AG04450 (cell line): ENCODE measurements at regions not wholly inside any gene's neighbourhood (a gene's known extent, or its start where the extent isn't known, plus 50 kb on each side); places are given as distances from the start of the nearest gene placed in this dataset.

ENCODE experiments used
- CTCF ChIA-PET: fragments of 300-600, 350-600 bp; formaldehyde crosslinking; extraction: SDS; loops from one replicate; lab custom pipeline; 2022; ENCODE audit warnings: antibody characterized with exemption, inconsistent platforms; lab: Charles Lee
- POLR2A ChIA-PET: fragments of 350-600 bp; formaldehyde crosslinking; extraction: SDS; loops from one replicate; lab custom pipeline; 2021; ENCODE audit warnings: antibody characterized with exemption, inconsistent platforms; lab: Yijun Ruan, JAX
- DNase-seq: peaks from one replicate; pipeline ENCODE4 v3.0.0-alpha.2; 2011; ENCODE audit warnings: low read depth, low spot score
- H3K27ac ChIP-seq: one replicate; pipeline ENCODE4 v1.5.1; 2012; ENCODE audit warnings: low read depth, low read length, control low read depth
- H3K27me3 ChIP-seq: one replicate; pipeline ENCODE4 v1.6.0; 2012; ENCODE audit warnings: low read length; ENCODE audit not compliant: control insufficient read depth, insufficient read depth
- H3K4me3 ChIP-seq: 2 replicates; pipeline ENCODE4 v1.5.1; 2011; ENCODE audit warnings: mild to moderate bottlenecking, low read depth, low read length, control low read depth
- H3K9me3 ChIP-seq: 2 replicates; pipeline ENCODE4 v1.5.1; 2012; ENCODE audit warnings: low read length; ENCODE audit not compliant: control insufficient read depth, insufficient read depth
- CTCF ChIP-seq: IDR thresholded peaks from 2 replicates; pipeline ENCODE4 v1.5.1; 2011; ENCODE audit warnings: low read depth, low read length, control low read depth, inconsistent platforms

GRCh38 chr9:134272302-134273023, 53.8 kb upstream of the RXRA start:
- H3K9me3 ChIP-seq = no peaks in the 10 kb centered on the region; the same call in 1 of the 2 replicates
- POLR2A ChIA-PET = no interaction called here
- H3K4me3 ChIP-seq = no peak overlapping the region
- CTCF ChIA-PET = no interaction called here
- no peak overlapping the region for H3K27ac ChIP-seq
- H3K27me3 ChIP-seq = peaks cover 46% of the 10 kb centered on the region
- DNase-seq = no peak
- TF ChIP-seq CTCF = no peak

DNA sequence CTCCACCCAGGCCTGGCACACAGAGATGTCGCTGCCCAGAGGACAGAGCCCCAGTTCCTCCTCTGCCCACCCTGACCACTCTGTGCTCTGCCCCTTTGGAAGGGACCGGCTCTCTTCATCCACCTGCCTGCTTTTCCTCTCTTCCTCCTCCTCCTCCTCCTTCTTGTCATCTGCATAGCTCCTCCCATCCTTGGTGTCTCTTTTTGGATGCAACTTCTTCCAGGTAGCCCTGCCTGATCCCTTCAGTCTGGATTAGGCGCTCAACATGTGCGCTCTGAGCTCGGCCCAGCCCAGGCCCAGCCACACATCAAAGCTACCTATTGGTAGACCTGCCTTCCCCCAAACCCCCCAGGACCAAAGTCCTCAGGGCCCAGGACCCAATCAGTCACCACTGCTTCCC, 52.6 kb upstream of the RXRA start:
- no peak for TF ChIP-seq CTCF
- H3K9me3 ChIP-seq = peaks cover 9% of the 10 kb centered on the region
- H3K27ac ChIP-seq = no peak overlapping the region
- no peak overlapping the region for H3K4me3 ChIP-seq
- H3K27me3 ChIP-seq = peaks cover 49% of the 10 kb centered on the region
- DNase-seq = no peak
- CTCF ChIA-PET = no interaction called here
- POLR2A ChIA-PET = no interaction called here

GRCh38 chr9:134275375-134275774, 50.9 kb upstream of the RXRA start:
- Histone ChIP-seq H3K27ac (no peak overlapping the region), H3K9me3 (peaks cover 11% of the 10 kb centered on the region), H3K27me3 (peaks cover 45% of the 10 kb centered on the region), H3K4me3 (no peak overlapping the region)
- TF ChIP-seq CTCF = no peak
- POLR2A ChIA-PET = no interaction called here
- CTCF ChIA-PET = no interaction called here
- no peak for DNase-seq

- no peak for TF ChIP-seq CTCF
- ChIA-PET POLR2A (no interaction called here), CTCF (no interaction called here)
- no peak for DNase-seq
- Histone ChIP-seq H3K4me3 (no peak overlapping the region), H3K27ac (no peak overlapping the region), H3K27me3 (peaks cover 51% of the 10 kb centered on the region), H3K9me3 (peaks cover 11% of the 10 kb centered on the region)
These were observed 49.6 kb upstream of the RXRA start for GRCh38 chr9:134276453-134277245.
